ENCODE measurements at regions not wholly inside any gene's neighbourhood (a gene's known extent, or its start where the extent isn't known, plus 50 kb on each side); places are given as distances from the start of the nearest gene placed in this dataset.

DNA sequence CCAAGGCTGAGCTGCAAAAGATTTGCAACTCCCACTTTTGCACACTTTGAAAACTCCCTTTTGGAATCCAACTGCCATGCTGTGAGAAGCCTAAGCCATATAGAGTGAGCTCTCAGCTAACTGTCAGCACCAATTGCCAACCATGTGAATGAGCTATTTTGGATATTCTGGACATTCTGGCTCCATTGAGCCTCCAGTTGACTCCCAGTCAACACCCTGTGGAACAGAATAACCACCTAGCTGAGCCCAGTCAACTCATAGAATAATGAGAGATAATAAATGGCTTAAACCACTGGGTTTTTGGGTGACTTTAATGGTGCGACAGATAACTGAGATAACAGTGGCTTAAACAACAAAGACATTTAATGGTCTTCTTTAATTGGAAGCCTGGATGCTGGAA, 210.1 kb downstream of the SUDS3 start:
- no peaks in the 10 kb centered on the region for H3F3A ChIP-seq (replicated peaks; ENCODE audit: low read depth)
- TF ChIP-seq ZNF331 (CRISPR knock-in tag; IDR thresholded peaks at IDR 0.05; ENCODE audit: low read depth) = peak; percentile 70
- TF ChIP-seq ZNF114 (CRISPR knock-in tag; IDR thresholded peaks at IDR 0.05) = no peak
- peaks cover 6% of the 10 kb centered on the region for H3K4me1 ChIP-seq (ENCODE audit: insufficient read depth)
- no peaks in the 10 kb centered on the region for H3K79me2 ChIP-seq (replicated peaks; ENCODE audit: insufficient read depth)
- Mint-ChIP-seq H3K4me1 (peaks cover 13% of the 10 kb centered on the region; the same call in 2 of the 3 replicates), H3K9me3 (peaks cover 4% of the 10 kb centered on the region; the same call in 2 of the 3 replicates), H3K36me3 (ENCODE audit: low read depth) (no peaks in the 10 kb centered on the region), H3K27me3 (ENCODE audit: insufficient read depth, low read depth, poor library complexity) (peaks cover 3% of the 10 kb centered on the region), H3K4me3 (no peak overlapping the region), H3K27ac (no peak overlapping the region)
- ATAC-seq (no peak), DNase-seq (ENCODE audit: low spot score) (no peak)
- 0 out of 2 replicates have a peak, but pooled peaks cover 4% of the 10 kb centered on the region for H3K9me2 ChIP-seq (ENCODE audit: insufficient read depth)
- no peak overlapping the region for H3K4me3 ChIP-seq
- H3K36me3 ChIP-seq (ENCODE audit: insufficient read depth) = no peaks in the 10 kb centered on the region
- no peaks in the 10 kb centered on the region for H4K20me1 ChIP-seq (replicated peaks; ENCODE audit: insufficient read depth)
- no peaks in the 10 kb centered on the region for H3K27me3 ChIP-seq (ENCODE audit: insufficient read depth)
- no peak overlapping the region for H3K4me2 ChIP-seq
- H2AFZ ChIP-seq = no peak overlapping the region
- no peak overlapping the region for H3K27ac ChIP-seq (ENCODE audit: low read depth)

DNA sequence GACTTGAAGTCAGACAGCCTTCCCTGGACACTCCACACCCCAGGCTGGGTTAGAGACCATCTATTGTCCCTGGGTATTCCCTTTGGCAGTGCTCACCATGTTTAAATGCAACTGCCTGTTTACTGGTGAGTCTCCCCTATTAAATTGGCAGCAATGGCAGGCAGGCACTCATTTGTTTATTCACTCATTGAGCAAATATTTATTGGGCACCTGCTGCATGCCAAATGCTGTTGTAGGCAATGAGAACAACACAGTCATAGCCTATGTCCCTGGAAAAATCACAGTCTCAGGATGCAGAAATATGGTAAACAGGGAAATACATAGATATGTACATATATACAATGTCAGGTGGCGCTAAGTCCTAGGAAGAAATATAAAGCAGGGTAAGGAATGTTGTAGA, 212.8 kb downstream of the SUDS3 start:
- ATAC-seq (no peak), DNase-seq (ENCODE audit: low spot score) (no peak)
- H2AFZ ChIP-seq = no peak overlapping the region
- H3K4me3 ChIP-seq = no peak overlapping the region
- no peak overlapping the region for H3K4me3 Mint-ChIP-seq
- TF ChIP-seq STAT1 (IDR thresholded peaks at IDR 0.05; ENCODE audit: unreplicated experiment) (no peak), EZH2 (IDR thresholded peaks at IDR 0.05; ENCODE audit: low read depth, unreplicated experiment) (no peak), POLR2AphosphoS5 (IDR thresholded peaks at IDR 0.05; ENCODE audit: low read depth) (no peak), ZNF462 (CRISPR knock-in tag; IDR thresholded peaks at IDR 0.05) (no peak), ZNF114 (CRISPR knock-in tag; IDR thresholded peaks at IDR 0.05) (no peak)
- no peak overlapping the region for H3K4me2 ChIP-seq
- no peaks in the 10 kb centered on the region for H3K4me1 ChIP-seq (ENCODE audit: insufficient read depth)
- no peaks in the 10 kb centered on the region for H4K20me1 ChIP-seq (replicated peaks; ENCODE audit: insufficient read depth)
- peaks cover 3% of the 10 kb centered on the region for H3K27me3 Mint-ChIP-seq (ENCODE audit: insufficient read depth, low read depth, poor library complexity)
- no peaks in the 10 kb centered on the region for H3K36me3 ChIP-seq (ENCODE audit: insufficient read depth)
- H3K9me2 ChIP-seq (ENCODE audit: insufficient read depth) = 0 out of 2 replicates have a peak, but pooled peaks cover 4% of the 10 kb centered on the region
- peaks cover 4% of the 10 kb centered on the region; the same call in 2 of the 3 replicates for H3K9me3 Mint-ChIP-seq
- H3K4me1 Mint-ChIP-seq = 0 out of 3 replicates have a peak, but pooled peaks cover 4% of the 10 kb centered on the region
- H3K27me3 ChIP-seq (ENCODE audit: insufficient read depth) = no peaks in the 10 kb centered on the region
- H3K36me3 Mint-ChIP-seq (ENCODE audit: low read depth) = no peaks in the 10 kb centered on the region
- H3K27ac ChIP-seq (ENCODE audit: low read depth) = no peak overlapping the region
- H3F3A ChIP-seq (replicated peaks; ENCODE audit: low read depth) = no peaks in the 10 kb centered on the region
- H3K79me2 ChIP-seq (replicated peaks; ENCODE audit: insufficient read depth) = no peaks in the 10 kb centered on the region
- H3K27ac Mint-ChIP-seq = no peak overlapping the region

Data from GM23338 (cell line).